GM23338 (cell line): ENCODE measurements at regions not wholly inside any gene's neighbourhood (a gene's known extent, or its start where the extent isn't known, plus 50 kb on each side); places are given as distances from the start of the nearest gene placed in this dataset.

ENCODE experiments used
- ATAC-seq: fragments of 200-7000 bp; cut with Tn5 transposase; 3 replicates; pipeline ENCODE4 v1.9.1; 2020
- DNase-seq: peaks from one replicate; pipeline ENCODE4 v3.0.0-alpha.2; 2015; ENCODE audit warnings: low spot score
- H2AFZ ChIP-seq: fragments of 200-600 bp; sonication (generic); 2 replicates; pipeline ENCODE4 v1.8.0; 2016; ENCODE audit warnings: antibody characterized with exemption, mild to moderate bottlenecking, moderate library complexity
- H3F3A ChIP-seq: fragments of 200-600 bp; sonication (generic); replicated peaks from 2 replicates; pipeline ENCODE4 v1.8.0; 2017; ENCODE audit warnings: antibody characterized with exemption, mixed run types, low read depth
- H3K27ac ChIP-seq: fragments of 200-600 bp; sonication (generic); 2 replicates; pipeline ENCODE4 v1.6.1; 2016; ENCODE audit warnings: low read depth
- H3K27me3 ChIP-seq: fragments of 200-600 bp; sonication (generic); 2 replicates; pipeline ENCODE4 v1.8.0; 2016; ENCODE audit warnings: mild to moderate bottlenecking, mixed run types, moderate library complexity; ENCODE audit not compliant: insufficient read depth
- H3K36me3 ChIP-seq: fragments of 200-600 bp; sonication (generic); 2 replicates; pipeline ENCODE4 v1.8.0; 2016; ENCODE audit warnings: mild to moderate bottlenecking; ENCODE audit not compliant: insufficient read depth
- H3K4me1 ChIP-seq: fragments of 200-600 bp; sonication (generic); 2 replicates; pipeline ENCODE4 v1.8.0; 2016; ENCODE audit warnings: mild to moderate bottlenecking, moderate library complexity; ENCODE audit not compliant: insufficient read depth
- H3K4me2 ChIP-seq: fragments of 200-600 bp; sonication (generic); 2 replicates; pipeline ENCODE4 v1.7.1; 2017; ENCODE audit warnings: mixed run types
- H3K4me3 ChIP-seq: fragments of 200-600 bp; sonication (generic); 2 replicates; pipeline ENCODE4 v1.6.1; 2016; ENCODE audit warnings: mixed run types
- H3K79me2 ChIP-seq: fragments of 200-600 bp; sonication (generic); replicated peaks from 2 replicates; pipeline ENCODE4 v1.8.0; 2017; ENCODE audit warnings: mild to moderate bottlenecking; ENCODE audit not compliant: insufficient read depth
- H3K9me2 ChIP-seq: fragments of 200-600 bp; sonication (generic); 2 replicates; pipeline ENCODE4 v1.8.0; 2017; ENCODE audit not compliant: insufficient read depth
- H4K20me1 ChIP-seq: fragments of 200-600 bp; sonication (generic); replicated peaks from 2 replicates; pipeline ENCODE4 v1.8.0; 2017; ENCODE audit warnings: mild to moderate bottlenecking; ENCODE audit not compliant: insufficient read depth
- H3K27ac Mint-ChIP-seq: 2 replicates; pipeline ENCODE4 v1.8.0; 2020; ENCODE audit warnings: inconsistent platforms, mild to moderate bottlenecking, moderate library complexity, mixed read lengths
- H3K27me3 Mint-ChIP-seq: 3 replicates; pipeline ENCODE4 v1.8.0; 2022; ENCODE audit warnings: low read depth, mild to moderate bottlenecking, moderate library complexity, mixed read lengths, inconsistent platforms; ENCODE audit not compliant: insufficient read depth, poor library complexity
- H3K36me3 Mint-ChIP-seq: 3 replicates; pipeline ENCODE4 v1.8.0; 2021; ENCODE audit warnings: low read depth, mild to moderate bottlenecking, inconsistent platforms, moderate library complexity, mixed read lengths
- H3K4me1 Mint-ChIP-seq: 3 replicates; pipeline ENCODE4 v1.8.0; 2020; ENCODE audit warnings: mild to moderate bottlenecking, inconsistent platforms, mixed read lengths
- H3K4me3 Mint-ChIP-seq: 3 replicates; pipeline ENCODE4 v1.8.0; 2021; ENCODE audit warnings: moderate library complexity, mild to moderate bottlenecking, inconsistent platforms, mixed read lengths
- H3K9me3 Mint-ChIP-seq: 3 replicates; pipeline ENCODE4 v1.8.0; 2020; ENCODE audit warnings: moderate library complexity, mild to moderate bottlenecking, inconsistent platforms, mixed read lengths
- CREB1 ChIP-seq: fragments of 250-450 bp; sonication (Bioruptor Pico); IDR thresholded peaks from 2 replicates; pipeline ENCODE4 v1.5.0; 2020; ENCODE audit warnings: low read depth, mild to moderate bottlenecking, moderate library complexity
- EZH2 ChIP-seq: fragments of 200-600 bp; sonication (generic); IDR thresholded peaks from one replicate; pipeline ENCODE4 v1.8.0; 2017; ENCODE audit warnings: antibody characterized with exemption, mild to moderate bottlenecking, low read depth; ENCODE audit not compliant: unreplicated experiment
- EZH2phosphoT487 ChIP-seq: fragments of 200-600 bp; sonication (generic); IDR thresholded peaks from one replicate; pipeline ENCODE4 v1.8.1; 2018; ENCODE audit warnings: antibody characterized with exemption; ENCODE audit not compliant: unreplicated experiment
- JUNB ChIP-seq: IDR thresholded peaks from one replicate; pipeline ENCODE4 v1.6.1; 2016; ENCODE audit warnings: antibody characterized with exemption; ENCODE audit not compliant: unreplicated experiment
- NANOG ChIP-seq: IDR thresholded peaks from 2 replicates; pipeline ENCODE4 v1.6.1; 2016; ENCODE audit warnings: antibody characterized with exemption, borderline replicate concordance
- POLR2AphosphoS5 ChIP-seq: IDR thresholded peaks from 2 replicates; pipeline ENCODE4 v1.6.1; 2016; ENCODE audit warnings: antibody characterized with exemption, low read depth
- STAT1 ChIP-seq: IDR thresholded peaks from one replicate; pipeline ENCODE4 v1.6.1; 2016; ENCODE audit warnings: antibody characterized with exemption; ENCODE audit not compliant: unreplicated experiment
- ZNF114 ChIP-seq: fragments of 250-450 bp; sonication (Bioruptor Pico); IDR thresholded peaks from 2 replicates; pipeline ENCODE4 v1.5.0; 2020; ENCODE audit warnings: mild to moderate bottlenecking, moderate library complexity
- ZNF331 ChIP-seq: fragments of 250-450 bp; sonication (Bioruptor Pico); IDR thresholded peaks from 2 replicates; pipeline ENCODE4 v1.5.0; 2020; ENCODE audit warnings: low read depth, mild to moderate bottlenecking, moderate library complexity
- TF ChIP-seq, protein P1 (sequence below): IDR thresholded peaks from one replicate; pipeline ENCODE4 v1.6.1; 2018; ENCODE audit warnings: antibody characterized with exemption; ENCODE audit not compliant: unreplicated experiment
- TF ChIP-seq, protein P2 (sequence below), 2 experiments: fragments of 200-600 bp in 1 of 2; sonication (generic) in 1 of 2; conservative IDR thresholded peaks; 2 replicates each; pipeline versions ENCODE4 v1.5.1 to v1.6.1; 2016 to 2017; ENCODE audit warnings: antibody characterized with exemption in 2 of 2, low read depth in 2 of 2, mild to moderate bottlenecking in 2 of 2, moderate library complexity in 1 of 2
- TF ChIP-seq, protein P3 (sequence below): IDR thresholded peaks from 2 replicates; pipeline ENCODE4 v1.6.1; 2016; ENCODE audit warnings: antibody characterized with exemption

DNA sequence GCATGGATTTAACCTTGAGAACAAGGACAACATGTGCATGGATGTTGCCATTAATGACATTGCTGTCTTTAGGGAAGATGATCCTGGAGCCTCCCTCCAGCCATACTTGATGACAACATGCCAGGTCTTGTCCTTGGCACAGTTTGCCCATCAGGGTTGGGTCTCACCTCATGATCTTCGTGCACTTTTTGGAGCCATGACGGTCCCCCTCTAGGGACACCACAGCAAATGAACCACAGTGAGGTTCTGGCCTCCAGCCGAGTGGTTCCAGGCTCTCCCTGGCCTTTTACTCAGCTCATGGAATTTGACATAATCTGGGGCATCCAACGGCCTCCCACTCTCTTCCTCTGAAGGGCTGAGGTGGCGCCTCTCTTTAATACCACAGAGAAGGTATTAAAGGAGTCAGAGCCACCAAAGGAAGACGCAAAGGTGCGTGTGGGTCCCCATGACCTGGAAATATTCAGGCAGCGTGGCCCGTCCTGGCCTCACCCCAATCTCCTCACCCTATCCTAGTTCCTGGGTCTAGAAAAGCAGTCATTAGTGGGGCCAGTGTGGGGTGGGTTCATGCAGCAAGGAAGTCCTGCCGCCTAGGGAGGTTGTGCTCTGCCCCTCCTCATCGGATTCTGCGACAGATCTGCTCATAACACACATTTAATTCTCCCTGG is 184.8 kb downstream of the CXCL12 start (continued):
- TF ChIP-seq, protein P1, sequence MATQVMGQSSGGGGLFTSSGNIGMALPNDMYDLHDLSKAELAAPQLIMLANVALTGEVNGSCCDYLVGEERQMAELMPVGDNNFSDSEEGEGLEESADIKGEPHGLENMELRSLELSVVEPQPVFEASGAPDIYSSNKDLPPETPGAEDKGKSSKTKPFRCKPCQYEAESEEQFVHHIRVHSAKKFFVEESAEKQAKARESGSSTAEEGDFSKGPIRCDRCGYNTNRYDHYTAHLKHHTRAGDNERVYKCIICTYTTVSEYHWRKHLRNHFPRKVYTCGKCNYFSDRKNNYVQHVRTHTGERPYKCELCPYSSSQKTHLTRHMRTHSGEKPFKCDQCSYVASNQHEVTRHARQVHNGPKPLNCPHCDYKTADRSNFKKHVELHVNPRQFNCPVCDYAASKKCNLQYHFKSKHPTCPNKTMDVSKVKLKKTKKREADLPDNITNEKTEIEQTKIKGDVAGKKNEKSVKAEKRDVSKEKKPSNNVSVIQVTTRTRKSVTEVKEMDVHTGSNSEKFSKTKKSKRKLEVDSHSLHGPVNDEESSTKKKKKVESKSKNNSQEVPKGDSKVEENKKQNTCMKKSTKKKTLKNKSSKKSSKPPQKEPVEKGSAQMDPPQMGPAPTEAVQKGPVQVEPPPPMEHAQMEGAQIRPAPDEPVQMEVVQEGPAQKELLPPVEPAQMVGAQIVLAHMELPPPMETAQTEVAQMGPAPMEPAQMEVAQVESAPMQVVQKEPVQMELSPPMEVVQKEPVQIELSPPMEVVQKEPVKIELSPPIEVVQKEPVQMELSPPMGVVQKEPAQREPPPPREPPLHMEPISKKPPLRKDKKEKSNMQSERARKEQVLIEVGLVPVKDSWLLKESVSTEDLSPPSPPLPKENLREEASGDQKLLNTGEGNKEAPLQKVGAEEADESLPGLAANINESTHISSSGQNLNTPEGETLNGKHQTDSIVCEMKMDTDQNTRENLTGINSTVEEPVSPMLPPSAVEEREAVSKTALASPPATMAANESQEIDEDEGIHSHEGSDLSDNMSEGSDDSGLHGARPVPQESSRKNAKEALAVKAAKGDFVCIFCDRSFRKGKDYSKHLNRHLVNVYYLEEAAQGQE, result no peak
- TF ChIP-seq ZNF331 (CRISPR knock-in tag) (no peak), POLR2AphosphoS5 (no peak)

DNA sequence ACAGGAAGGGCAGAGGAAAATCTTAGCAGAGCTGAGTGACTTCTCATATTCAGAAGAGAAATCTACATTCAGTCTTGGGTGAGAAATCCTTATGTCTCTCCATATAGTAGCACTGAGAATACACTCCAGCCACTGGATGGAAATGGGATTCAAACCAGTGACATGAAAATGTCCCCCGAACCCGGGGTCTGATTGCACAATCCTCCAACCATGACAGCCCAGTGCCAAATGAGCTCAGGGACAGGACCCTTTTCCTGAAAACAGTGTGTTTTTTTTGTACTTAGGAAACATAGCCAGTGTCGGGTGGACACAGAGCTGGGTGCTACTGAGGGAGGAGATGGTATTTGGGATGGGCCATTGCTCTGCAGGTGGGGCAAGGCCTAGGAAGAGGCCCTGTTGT is 185.6 kb downstream of the CXCL12 start:
- Mint-ChIP-seq H3K27ac (no peak overlapping the region), H3K9me3 (peaks cover 17% of the 10 kb centered on the region), H3K4me3 (no peak overlapping the region), H3K27me3 (no peaks in the 10 kb centered on the region), H3K36me3 (peaks cover 8% of the 10 kb centered on the region; the same call in 2 of the 3 replicates), H3K4me1 (no peaks in the 10 kb centered on the region)
- no peak for DNase-seq
- Histone ChIP-seq H3K9me2 (peaks cover 14% of the 10 kb centered on the region; the same call in 1 of the 2 replicates), H3K27ac (no peak overlapping the region), H3K4me1 (no peaks in the 10 kb centered on the region), H3F3A (no peaks in the 10 kb centered on the region), H3K36me3 (no peaks in the 10 kb centered on the region), H4K20me1 (no peaks in the 10 kb centered on the region), H2AFZ (no peak overlapping the region), H3K79me2 (no peaks in the 10 kb centered on the region), H3K4me3 (no peak overlapping the region), H3K4me2 (no peak overlapping the region), H3K27me3 (no peaks in the 10 kb centered on the region)
- no peak for ATAC-seq
- no peak for TF ChIP-seq STAT1

DNA sequence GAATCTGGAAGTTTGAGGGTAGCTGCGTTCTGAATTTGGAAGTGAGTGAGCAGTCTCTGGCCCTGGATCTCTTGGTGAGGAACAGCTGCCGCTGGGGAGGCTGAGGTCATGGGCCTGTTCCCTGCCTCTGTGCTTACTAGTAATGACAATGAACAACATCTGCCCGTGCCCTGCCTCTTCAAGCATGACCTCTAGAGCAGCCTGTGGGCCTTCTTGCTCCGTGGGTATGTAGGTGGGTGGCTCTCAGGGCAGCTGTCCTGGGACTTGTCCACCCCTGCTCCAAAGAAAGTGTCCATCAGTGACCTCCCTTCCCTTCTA is 186.2 kb downstream of the CXCL12 start:
- no peaks in the 10 kb centered on the region for H3K4me1 ChIP-seq
- Mint-ChIP-seq H3K9me3 (peaks cover 17% of the 10 kb centered on the region), H3K36me3 (peaks cover 8% of the 10 kb centered on the region; the same call in 2 of the 3 replicates), H3K27me3 (no peaks in the 10 kb centered on the region), H3K27ac (no peak overlapping the region), H3K4me3 (no peak overlapping the region), H3K4me1 (no peaks in the 10 kb centered on the region)
- no peaks in the 10 kb centered on the region for H3K27me3 ChIP-seq
- no peaks in the 10 kb centered on the region for H4K20me1 ChIP-seq
- H3K79me2 ChIP-seq, result no peaks in the 10 kb centered on the region
- no peak overlapping the region for H2AFZ ChIP-seq
- ATAC-seq, result no peak
- no peaks in the 10 kb centered on the region for H3F3A ChIP-seq
- H3K27ac ChIP-seq, result no peak overlapping the region
- H3K4me3 ChIP-seq, result no peak overlapping the region
- no peak overlapping the region for H3K4me2 ChIP-seq
- DNase-seq, result no peak
- peaks cover 14% of the 10 kb centered on the region; the same call in 1 of the 2 replicates for H3K9me2 ChIP-seq
- H3K36me3 ChIP-seq, result no peaks in the 10 kb centered on the region
- TF ChIP-seq POLR2AphosphoS5, result no peak
- TF ChIP-seq ZNF331 (CRISPR knock-in tag), result no peak
- TF ChIP-seq JUNB, result no peak
- no peak for TF ChIP-seq NANOG
- no peak for TF ChIP-seq CREB1 (CRISPR knock-in tag)
- no peak for TF ChIP-seq ZNF114 (CRISPR knock-in tag)
- TF ChIP-seq, protein P2, sequence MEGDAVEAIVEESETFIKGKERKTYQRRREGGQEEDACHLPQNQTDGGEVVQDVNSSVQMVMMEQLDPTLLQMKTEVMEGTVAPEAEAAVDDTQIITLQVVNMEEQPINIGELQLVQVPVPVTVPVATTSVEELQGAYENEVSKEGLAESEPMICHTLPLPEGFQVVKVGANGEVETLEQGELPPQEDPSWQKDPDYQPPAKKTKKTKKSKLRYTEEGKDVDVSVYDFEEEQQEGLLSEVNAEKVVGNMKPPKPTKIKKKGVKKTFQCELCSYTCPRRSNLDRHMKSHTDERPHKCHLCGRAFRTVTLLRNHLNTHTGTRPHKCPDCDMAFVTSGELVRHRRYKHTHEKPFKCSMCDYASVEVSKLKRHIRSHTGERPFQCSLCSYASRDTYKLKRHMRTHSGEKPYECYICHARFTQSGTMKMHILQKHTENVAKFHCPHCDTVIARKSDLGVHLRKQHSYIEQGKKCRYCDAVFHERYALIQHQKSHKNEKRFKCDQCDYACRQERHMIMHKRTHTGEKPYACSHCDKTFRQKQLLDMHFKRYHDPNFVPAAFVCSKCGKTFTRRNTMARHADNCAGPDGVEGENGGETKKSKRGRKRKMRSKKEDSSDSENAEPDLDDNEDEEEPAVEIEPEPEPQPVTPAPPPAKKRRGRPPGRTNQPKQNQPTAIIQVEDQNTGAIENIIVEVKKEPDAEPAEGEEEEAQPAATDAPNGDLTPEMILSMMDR (conservative IDR thresholded peaks at IDR 0.05; ENCODE audit: low read depth in 2 of 2), result no peak
- TF ChIP-seq, protein P3, sequence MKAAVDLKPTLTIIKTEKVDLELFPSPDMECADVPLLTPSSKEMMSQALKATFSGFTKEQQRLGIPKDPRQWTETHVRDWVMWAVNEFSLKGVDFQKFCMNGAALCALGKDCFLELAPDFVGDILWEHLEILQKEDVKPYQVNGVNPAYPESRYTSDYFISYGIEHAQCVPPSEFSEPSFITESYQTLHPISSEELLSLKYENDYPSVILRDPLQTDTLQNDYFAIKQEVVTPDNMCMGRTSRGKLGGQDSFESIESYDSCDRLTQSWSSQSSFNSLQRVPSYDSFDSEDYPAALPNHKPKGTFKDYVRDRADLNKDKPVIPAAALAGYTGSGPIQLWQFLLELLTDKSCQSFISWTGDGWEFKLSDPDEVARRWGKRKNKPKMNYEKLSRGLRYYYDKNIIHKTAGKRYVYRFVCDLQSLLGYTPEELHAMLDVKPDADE, result no peak
- no peak for TF ChIP-seq STAT1
- no peak for TF ChIP-seq EZH2
- no peak for TF ChIP-seq EZH2phosphoT487
- TF ChIP-seq, protein P1, result no peak
